ENCODE measurements at regions not wholly inside any gene's neighbourhood (a gene's known extent, or its start where the extent isn't known, plus 50 kb on each side); places are given as distances from the start of the nearest gene placed in this dataset.
"Not testable (repeated sequence)": the region's sequence is repeated elsewhere in the genome, so short reads cannot be mapped to it uniquely, and the experiment has no call there.

DNA sequence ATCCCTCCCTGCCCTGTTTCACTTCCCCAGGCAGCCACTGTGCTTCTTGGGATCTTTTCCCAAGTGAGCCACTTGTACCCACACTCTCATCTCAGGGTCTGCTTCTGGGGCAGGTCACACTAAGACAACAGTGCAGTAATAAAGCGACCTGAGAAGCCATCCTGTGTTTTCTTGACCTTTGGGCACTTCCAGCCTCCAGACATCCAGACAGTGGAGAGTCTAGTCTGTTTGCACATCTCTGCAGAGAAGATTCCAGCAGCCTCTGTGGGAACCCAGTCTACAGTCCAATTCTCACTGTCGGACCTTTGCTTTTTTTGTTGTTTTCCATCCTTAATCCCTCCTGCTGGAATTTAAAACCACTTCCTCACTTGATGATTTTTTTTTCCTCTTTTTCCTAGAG is 50.3 kb upstream of the ATP6AP2 start:
- intact Hi-C loops (cut with micrococcal nuclease), result no loop called here
- no peaks in the 10 kb centered on the region for H3K9me3 ChIP-seq (replicated peaks)
- TF ChIP-seq, protein P1, sequence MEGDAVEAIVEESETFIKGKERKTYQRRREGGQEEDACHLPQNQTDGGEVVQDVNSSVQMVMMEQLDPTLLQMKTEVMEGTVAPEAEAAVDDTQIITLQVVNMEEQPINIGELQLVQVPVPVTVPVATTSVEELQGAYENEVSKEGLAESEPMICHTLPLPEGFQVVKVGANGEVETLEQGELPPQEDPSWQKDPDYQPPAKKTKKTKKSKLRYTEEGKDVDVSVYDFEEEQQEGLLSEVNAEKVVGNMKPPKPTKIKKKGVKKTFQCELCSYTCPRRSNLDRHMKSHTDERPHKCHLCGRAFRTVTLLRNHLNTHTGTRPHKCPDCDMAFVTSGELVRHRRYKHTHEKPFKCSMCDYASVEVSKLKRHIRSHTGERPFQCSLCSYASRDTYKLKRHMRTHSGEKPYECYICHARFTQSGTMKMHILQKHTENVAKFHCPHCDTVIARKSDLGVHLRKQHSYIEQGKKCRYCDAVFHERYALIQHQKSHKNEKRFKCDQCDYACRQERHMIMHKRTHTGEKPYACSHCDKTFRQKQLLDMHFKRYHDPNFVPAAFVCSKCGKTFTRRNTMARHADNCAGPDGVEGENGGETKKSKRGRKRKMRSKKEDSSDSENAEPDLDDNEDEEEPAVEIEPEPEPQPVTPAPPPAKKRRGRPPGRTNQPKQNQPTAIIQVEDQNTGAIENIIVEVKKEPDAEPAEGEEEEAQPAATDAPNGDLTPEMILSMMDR (IDR thresholded peaks at IDR 0.05; ENCODE audit: borderline replicate concordance), result no peak
- peaks cover 4% of the 10 kb centered on the region for H3K4me1 ChIP-seq
- H3K4me3 ChIP-seq, result no peak overlapping the region
- no peak for DNase-seq
- no peaks in the 10 kb centered on the region for H3K36me3 ChIP-seq
- H3K27me3 ChIP-seq (ENCODE audit: low read depth), result no peaks in the 10 kb centered on the region
- no peak overlapping the region for H3K27ac ChIP-seq (replicated peaks)

DNA sequence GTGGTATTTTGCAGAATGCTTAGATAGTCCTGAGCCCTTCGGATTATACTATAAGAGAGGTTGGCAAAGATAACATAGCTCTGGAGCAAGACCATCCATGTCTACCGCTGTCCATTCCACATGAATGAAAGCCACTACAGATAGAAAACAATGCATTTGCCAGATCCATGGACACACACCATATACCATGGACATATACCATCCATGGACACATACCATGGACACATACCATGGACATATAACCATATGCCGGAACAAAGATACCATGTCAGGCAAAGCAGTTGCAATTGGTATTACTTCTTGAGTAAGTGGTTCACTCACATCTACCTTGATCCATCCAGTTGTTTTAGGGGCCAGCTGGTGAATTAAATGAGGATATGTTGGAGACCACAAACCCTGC is 53.2 kb upstream of the ATP6AP2 start:
- peaks cover 7% of the 10 kb centered on the region for H3K4me1 ChIP-seq
- H3K4me3 ChIP-seq, result no peak overlapping the region
- TF ChIP-seq, protein P1 (IDR thresholded peaks at IDR 0.05; ENCODE audit: borderline replicate concordance), result no peak
- H3K36me3 ChIP-seq, result no peaks in the 10 kb centered on the region
- intact Hi-C loops (cut with micrococcal nuclease), result no loop called here
- H3K27ac ChIP-seq (replicated peaks), result no peak overlapping the region
- DNase-seq, result no peak
- no peaks in the 10 kb centered on the region for H3K9me3 ChIP-seq (replicated peaks)
- H3K27me3 ChIP-seq (ENCODE audit: low read depth), result no peaks in the 10 kb centered on the region

DNA sequence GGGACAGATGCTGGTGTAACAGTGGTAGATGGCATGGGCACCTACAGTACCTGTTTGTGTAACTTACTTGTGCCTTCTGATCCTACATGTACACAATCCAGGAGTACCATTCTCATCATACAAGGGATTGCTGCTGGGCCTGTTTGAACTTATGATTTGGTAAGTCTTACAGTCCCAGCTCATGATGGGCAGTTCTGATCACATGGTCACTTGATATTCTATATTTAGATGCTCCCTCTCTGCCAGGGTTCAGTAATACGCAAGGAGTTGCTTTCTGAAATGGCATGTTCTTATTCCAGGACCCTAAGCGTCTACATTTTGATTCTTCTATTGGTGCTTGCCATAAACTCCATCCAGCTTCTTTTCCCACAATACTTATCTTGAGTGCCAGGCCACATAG is 54.4 kb upstream of the ATP6AP2 start:
- no peak for DNase-seq
- Histone ChIP-seq H3K27me3 (ENCODE audit: low read depth) (no peaks in the 10 kb centered on the region), H3K9me3 (replicated peaks) (no peaks in the 10 kb centered on the region), H3K36me3 (no peaks in the 10 kb centered on the region), H3K4me3 (no peak overlapping the region), H3K27ac (replicated peaks) (peak overlapping the region; percentile 55), H3K4me1 (peaks cover 8% of the 10 kb centered on the region)
- intact Hi-C loops (cut with micrococcal nuclease), result no loop called here
- TF ChIP-seq, protein P1 (IDR thresholded peaks at IDR 0.05; ENCODE audit: borderline replicate concordance), result no peak

DNA sequence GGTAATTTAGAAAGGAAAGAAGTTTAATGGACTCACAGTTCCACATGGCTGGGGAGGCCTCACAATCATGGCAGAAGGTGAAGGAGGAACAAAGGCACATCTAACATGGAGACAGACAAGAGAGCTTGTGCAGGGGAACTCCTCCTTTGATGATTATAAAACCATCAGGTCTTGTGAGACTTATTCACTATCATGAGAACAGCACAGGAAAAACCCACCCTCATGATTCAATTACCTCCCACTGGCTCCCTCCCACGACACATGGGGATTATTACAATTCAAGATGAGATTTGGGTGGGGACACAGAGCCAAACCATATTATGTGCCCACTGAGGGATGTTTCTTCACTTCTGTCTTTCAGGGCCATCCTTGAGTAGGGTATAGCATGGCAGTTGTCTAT is 54.9 kb upstream of the ATP6AP2 start:
- H3K4me1 ChIP-seq; H3K36me3 ChIP-seq; H3K4me3 ChIP-seq; intact Hi-C loops (cut with micrococcal nuclease); DNase-seq; H3K27me3 ChIP-seq (ENCODE audit: low read depth); H3K9me3 ChIP-seq (replicated peaks): not testable (repeated sequence)
- H3K27ac ChIP-seq (replicated peaks), result peak overlapping the region; percentile 55

DNA sequence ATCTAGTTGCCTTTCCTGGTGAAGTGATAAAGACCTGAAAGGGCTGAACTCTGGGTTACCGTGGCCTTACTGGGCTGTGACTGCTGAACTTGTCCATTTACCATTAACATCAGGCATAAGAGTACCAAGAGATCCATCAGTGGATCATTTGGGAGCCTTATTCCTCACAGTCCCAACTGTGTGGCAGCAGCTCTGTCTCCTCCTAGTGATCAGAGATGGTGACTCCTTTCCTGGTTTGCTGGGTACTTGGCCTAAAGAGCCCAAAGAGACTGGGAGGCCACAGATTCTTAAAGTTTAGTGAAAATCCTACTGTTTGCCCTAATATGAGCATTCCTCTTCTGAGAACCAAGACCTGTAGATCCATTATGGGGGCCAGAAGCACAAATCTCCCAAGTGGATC is 56.3 kb upstream of the ATP6AP2 start:
- TF ChIP-seq, protein P1 (IDR thresholded peaks at IDR 0.05; ENCODE audit: borderline replicate concordance), result no peak
- H3K27me3 ChIP-seq (ENCODE audit: low read depth), result no peaks in the 10 kb centered on the region
- no peaks in the 10 kb centered on the region for H3K9me3 ChIP-seq (replicated peaks)
- H3K27ac ChIP-seq (replicated peaks), result no peak overlapping the region
- H3K4me3 ChIP-seq, result no peak overlapping the region
- DNase-seq, result no peak
- H3K4me1 ChIP-seq, result peaks cover 8% of the 10 kb centered on the region
- intact Hi-C loops (cut with micrococcal nuclease), result no loop called here
- no peaks in the 10 kb centered on the region for H3K36me3 ChIP-seq

DNA sequence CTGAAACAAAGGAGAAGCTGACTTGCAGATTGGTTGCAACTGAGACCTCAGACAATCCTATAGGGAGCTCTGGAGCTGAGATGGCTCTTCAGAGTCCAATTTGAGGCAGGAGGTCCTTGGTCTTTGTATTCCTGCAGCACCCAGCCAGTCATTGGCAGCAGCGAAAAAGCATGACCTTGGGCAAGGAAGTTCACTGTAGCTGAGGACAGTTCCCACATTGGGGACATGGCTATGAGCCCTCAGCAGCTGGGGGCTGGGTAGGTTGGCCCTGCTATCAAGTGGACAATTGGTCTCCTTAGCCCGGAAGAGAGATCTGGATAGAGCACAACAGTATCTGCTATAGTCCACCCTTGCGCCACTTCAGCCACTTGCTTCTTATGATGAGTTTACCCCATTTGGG is 56.9 kb upstream of the ATP6AP2 start:
- Histone ChIP-seq H3K9me3 (replicated peaks) (no peaks in the 10 kb centered on the region), H3K36me3 (no peaks in the 10 kb centered on the region), H3K4me1 (peaks cover 8% of the 10 kb centered on the region), H3K27me3 (ENCODE audit: low read depth) (no peaks in the 10 kb centered on the region), H3K27ac (replicated peaks) (no peak overlapping the region), H3K4me3 (no peak overlapping the region)
- DNase-seq, result no peak
- intact Hi-C loops (cut with micrococcal nuclease), result no loop called here
- TF ChIP-seq, protein P1 (IDR thresholded peaks at IDR 0.05; ENCODE audit: borderline replicate concordance), result no peak

All from left ventricle myocardium inferior (tissue), 1 donor.